Epithelial cell of esophagus (primary cell): ENCODE measurements at regions not wholly inside any gene's neighbourhood (a gene's known extent, or its start where the extent isn't known, plus 50 kb on each side); places are given as distances from the start of the nearest gene placed in this dataset.
A peak's percentile ranks its signal among the peaks of the same experiment; 100 is the strongest.

Experiments
- DNase-seq: peaks from one replicate; pipeline ENCODE4 v3.0.0; 2010; ENCODE audit warnings: low read depth
- H3K4me3 ChIP-seq: 2 replicates; pipeline ENCODE4 v1.5.1; 2011; ENCODE audit warnings: mild to moderate bottlenecking, low read length, control low read depth
- TF ChIP-seq, protein P1 (sequence below): IDR thresholded peaks from 2 replicates; pipeline ENCODE4 v1.5.1; 2011; ENCODE audit warnings: low read depth, mild to moderate bottlenecking, low read length, control low read depth, inconsistent platforms; ENCODE audit not compliant: insufficient read depth; ENCODE audit errors: missing control alignments

DNA sequence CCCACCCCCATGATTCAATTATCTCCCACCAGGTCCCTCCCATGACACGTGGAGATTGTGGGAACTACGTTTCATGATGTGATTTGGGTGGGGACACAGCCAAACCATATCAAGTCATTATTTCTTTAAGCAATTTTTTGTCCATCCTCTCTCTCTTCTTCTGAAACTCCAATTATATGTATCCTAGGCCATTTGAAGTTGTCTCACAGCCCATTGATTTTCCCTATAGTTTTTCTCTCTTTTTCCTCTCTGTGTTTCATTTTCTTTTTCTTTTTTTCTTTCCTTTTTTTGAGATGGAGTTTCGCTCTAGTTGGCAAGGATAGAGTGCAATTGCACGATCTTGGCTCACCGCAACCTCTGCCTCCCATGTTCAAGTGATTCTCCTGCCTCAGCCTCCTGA is 101.9 kb upstream of the CXCL14 start:
- no peak overlapping the region for H3K4me3 ChIP-seq
- DNase-seq, result no peak
- TF ChIP-seq, protein P1, sequence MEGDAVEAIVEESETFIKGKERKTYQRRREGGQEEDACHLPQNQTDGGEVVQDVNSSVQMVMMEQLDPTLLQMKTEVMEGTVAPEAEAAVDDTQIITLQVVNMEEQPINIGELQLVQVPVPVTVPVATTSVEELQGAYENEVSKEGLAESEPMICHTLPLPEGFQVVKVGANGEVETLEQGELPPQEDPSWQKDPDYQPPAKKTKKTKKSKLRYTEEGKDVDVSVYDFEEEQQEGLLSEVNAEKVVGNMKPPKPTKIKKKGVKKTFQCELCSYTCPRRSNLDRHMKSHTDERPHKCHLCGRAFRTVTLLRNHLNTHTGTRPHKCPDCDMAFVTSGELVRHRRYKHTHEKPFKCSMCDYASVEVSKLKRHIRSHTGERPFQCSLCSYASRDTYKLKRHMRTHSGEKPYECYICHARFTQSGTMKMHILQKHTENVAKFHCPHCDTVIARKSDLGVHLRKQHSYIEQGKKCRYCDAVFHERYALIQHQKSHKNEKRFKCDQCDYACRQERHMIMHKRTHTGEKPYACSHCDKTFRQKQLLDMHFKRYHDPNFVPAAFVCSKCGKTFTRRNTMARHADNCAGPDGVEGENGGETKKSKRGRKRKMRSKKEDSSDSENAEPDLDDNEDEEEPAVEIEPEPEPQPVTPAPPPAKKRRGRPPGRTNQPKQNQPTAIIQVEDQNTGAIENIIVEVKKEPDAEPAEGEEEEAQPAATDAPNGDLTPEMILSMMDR, result no peak

DNA sequence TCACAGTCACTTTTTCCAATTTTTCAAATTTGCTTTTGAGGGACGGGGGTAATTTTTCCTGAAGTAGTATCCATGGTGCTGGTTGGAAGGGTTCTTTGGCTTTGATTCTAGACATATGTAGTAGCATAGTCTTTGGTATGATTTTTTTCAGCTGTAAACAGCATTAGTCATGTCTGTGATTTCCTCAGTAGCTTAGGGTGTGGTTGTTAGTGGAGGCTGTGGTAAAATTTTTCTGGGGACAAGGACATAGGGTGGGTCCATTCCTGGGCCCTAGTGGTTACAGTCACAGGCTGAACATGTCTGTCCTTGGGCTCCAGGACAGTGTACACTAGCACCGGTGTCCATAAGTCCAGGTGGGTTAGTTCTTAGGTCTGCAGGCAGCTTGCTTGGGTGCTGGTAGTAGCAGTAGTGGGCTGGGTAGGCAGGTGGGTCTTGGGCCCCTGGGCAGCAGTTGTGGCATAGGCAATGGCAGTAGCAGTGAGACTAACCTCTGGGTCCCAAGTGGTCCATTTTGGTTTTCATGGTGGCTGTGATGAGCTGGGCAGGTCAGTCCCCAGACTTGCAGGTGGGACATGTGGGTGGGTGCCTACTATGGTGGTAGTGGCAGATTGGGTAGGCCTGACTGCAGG is 100.0 kb upstream of the CXCL14 start:
- no peak overlapping the region for H3K4me3 ChIP-seq
- DNase-seq, result peak; percentile 68
- TF ChIP-seq, protein P1, result no peak

DNA sequence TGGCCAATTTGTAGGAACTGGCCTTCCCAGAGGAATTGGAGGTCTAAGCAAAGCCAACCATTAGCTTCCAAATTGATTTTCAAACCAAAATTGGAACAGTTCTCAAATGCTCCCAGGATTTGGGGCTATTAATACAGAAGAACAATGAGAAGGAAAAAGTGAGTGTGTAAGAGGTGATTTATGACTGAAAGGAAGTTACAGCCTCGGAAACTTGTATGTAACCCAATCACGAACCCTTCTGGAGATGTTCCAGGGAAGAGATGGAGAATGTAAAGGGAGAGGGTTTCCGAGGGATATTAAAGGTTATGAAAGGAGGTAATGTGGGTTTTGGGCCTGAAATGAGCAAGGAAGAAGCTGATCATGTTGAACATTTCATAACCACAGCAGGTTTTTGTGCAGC is 93.2 kb upstream of the CXCL14 start:
- TF ChIP-seq, protein P1, result no peak
- no peak for DNase-seq
- H3K4me3 ChIP-seq, result no peak overlapping the region

DNA sequence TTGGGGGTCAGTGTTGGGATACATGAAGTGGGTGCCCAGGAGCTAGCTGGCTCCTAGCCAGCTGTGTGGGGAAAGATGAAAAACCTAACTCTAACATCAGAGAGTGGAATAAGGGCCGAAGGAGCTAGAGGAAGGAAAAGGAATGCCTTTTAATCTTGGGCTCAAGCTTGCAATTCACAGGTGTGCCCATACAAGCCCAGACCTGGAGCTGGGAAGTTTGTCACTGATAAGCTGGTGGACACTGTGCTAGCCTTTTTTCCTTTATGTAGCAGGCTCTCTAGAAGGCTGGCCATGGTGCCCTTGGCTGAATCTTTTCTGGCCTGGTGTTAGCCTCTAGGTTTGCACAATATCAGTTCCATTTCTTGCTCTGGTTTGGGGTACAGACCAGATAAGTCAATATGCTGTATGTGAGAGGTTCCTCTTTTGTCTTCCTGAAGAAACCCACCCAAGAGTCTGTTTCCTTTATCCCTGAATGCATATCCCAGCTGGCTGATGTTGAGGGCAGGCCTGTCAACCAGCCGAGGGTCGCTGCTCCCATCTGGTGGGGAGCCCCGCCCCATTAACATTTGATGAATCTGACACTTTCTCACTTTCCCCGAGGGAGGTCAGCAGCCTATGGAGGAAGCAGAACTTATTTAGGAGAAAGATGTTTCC is 92.4 kb upstream of the CXCL14 start:
- TF ChIP-seq, protein P1, result no peak
- DNase-seq, result peak; percentile 65
- H3K4me3 ChIP-seq, result no peak overlapping the region

DNA sequence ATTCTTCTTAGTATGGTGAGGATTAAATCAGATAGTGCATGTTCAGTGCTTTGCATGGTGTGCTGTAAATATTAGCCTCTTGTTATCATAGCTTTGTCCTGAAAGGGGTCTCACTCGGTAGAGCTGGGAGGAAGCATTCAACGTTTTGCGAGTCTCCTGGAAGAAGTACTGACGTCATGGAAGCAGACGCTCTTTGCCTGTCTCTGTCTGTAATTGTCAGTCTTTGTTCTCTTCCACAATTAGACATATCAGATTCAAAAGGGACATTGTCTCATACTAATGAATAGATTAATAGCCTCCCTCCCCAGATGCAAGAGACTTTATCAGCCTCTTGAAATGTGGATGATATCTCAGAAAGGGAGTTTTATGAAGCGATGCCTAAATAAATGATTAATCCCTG is 91.8 kb upstream of the CXCL14 start:
- TF ChIP-seq, protein P1, result no peak
- DNase-seq, result no peak
- H3K4me3 ChIP-seq, result no peak overlapping the region

DNA sequence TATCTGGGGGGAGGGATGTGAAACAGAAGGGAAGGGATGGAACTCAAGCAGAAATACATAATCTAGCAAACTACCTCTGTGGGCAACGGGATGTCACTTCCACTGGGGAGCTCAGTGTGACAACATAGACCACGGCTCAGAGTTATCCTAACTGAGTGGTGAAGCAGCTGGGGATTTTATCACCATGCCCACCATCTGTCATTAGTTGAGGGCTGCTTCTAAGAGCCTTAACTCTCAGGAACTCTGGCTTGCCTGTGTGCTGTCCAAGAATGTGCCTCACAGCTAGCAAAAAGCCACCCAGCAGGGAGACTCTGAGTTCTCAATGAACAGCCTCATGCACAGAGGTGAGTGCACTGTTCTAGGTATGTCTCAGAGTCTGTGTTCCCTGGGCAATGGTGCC is 90.6 kb upstream of the CXCL14 start:
- TF ChIP-seq, protein P1, result no peak
- no peak for DNase-seq
- no peak overlapping the region for H3K4me3 ChIP-seq

DNA sequence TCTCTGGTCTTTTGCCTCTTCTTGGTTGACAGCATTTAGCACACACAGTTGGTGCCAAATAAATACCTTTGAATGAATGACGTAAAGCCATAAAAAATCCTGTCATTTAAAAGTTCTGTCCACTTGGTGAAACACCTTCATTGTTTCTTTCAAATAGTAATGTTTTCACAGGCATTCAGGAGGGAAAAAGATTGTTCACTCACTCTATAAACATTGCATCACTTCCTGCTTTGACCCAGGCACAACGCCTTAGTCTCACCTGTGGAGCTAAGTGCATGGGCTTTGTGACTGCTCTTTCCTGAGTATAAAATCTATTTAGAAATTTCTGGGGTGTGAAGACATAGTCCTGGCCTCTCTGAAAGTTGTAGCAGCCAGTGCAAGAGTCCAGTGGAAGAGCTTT is 88.9 kb upstream of the CXCL14 start:
- DNase-seq, result peak; percentile 69
- H3K4me3 ChIP-seq, result no peak overlapping the region
- TF ChIP-seq, protein P1, result no peak
